Endothelial cell of umbilical vein (primary cell): ENCODE measurements at regions not wholly inside any gene's neighbourhood (a gene's known extent, or its start where the extent isn't known, plus 50 kb on each side); places are given as distances from the start of the nearest gene placed in this dataset.

Source experiments
- EZH2 ChIP-seq: IDR thresholded peaks from 2 replicates; pipeline ENCODE4 v1.6.1; 2012; ENCODE audit warnings: borderline replicate concordance, low read depth, mild to moderate bottlenecking, moderate library complexity, low read length, inconsistent platforms; ENCODE audit not compliant: severe bottlenecking
- FOS ChIP-seq: IDR thresholded peaks from 2 replicates; pipeline ENCODE4 v1.6.1; 2011; ENCODE audit warnings: mild to moderate bottlenecking, low read length, moderate library complexity, borderline replicate concordance; ENCODE audit not compliant: insufficient read depth
- GATA2 ChIP-seq: IDR thresholded peaks from 2 replicates; pipeline ENCODE4 v1.7.0; 2011; ENCODE audit warnings: low read depth, mild to moderate bottlenecking, moderate library complexity, mixed read lengths, low read length; ENCODE audit not compliant: insufficient read length, insufficient read depth
- MYC ChIP-seq: IDR thresholded peaks from one replicate; pipeline ENCODE4 v1.6.1; 2011; ENCODE audit warnings: mild to moderate bottlenecking, low read depth, low read length
- POLR2A ChIP-seq: IDR thresholded peaks from 2 replicates; pipeline ENCODE4 v1.6.1; 2012; ENCODE audit warnings: low read depth, mild to moderate bottlenecking, control low read depth, low read length
- POLR2AphosphoS5 ChIP-seq: IDR thresholded peaks from 2 replicates; pipeline ENCODE4 v1.6.1; 2012; ENCODE audit warnings: low read depth, mild to moderate bottlenecking, control low read depth, low read length, moderate library complexity; ENCODE audit not compliant: insufficient read depth
- TF ChIP-seq, protein P1 (sequence below): IDR thresholded peaks from 2 replicates; pipeline ENCODE4 v1.6.1; 2011; ENCODE audit not compliant: insufficient read depth, insufficient read length
- TF ChIP-seq, protein P2 (sequence below), 2 donors: IDR thresholded peaks; 1 replicate in 1 of 2; 2 replicates in 1 of 2; pipeline ENCODE4 v1.5.1; 2011; ENCODE audit warnings: low read length in 2 of 2, mild to moderate bottlenecking in 2 of 2, moderate library complexity in 2 of 2, control low read depth in 1 of 2, inconsistent platforms in 1 of 2, low read depth in 1 of 2; ENCODE audit not compliant: insufficient read depth in 1 of 2; ENCODE audit errors: extremely low read depth in 1 of 2

DNA sequence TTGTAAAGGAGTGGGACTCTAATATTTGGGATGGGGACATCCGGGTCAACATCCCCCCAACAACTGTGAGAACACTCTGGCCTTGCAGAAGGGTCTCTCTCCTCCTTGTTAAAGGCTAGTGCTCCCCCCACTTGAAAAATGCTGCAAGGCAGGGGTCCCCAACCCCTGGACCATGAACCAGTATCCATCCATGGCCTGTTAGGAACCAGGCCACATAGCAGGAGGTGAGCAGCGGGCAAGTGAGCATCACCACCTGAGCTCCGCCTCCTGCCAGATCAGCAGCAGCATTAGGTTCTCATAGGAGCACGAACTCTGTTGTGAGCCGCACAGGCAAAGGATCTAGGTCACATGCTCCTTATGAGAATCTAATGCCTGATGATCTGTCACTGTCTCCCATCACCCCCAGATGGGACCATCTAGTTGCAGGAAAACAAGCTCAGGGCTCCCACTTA, 243.9 kb upstream of the ID2 start:
- TF ChIP-seq, protein P1, sequence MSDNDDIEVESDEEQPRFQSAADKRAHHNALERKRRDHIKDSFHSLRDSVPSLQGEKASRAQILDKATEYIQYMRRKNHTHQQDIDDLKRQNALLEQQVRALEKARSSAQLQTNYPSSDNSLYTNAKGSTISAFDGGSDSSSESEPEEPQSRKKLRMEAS = no peak
- TF ChIP-seq, protein P2, sequence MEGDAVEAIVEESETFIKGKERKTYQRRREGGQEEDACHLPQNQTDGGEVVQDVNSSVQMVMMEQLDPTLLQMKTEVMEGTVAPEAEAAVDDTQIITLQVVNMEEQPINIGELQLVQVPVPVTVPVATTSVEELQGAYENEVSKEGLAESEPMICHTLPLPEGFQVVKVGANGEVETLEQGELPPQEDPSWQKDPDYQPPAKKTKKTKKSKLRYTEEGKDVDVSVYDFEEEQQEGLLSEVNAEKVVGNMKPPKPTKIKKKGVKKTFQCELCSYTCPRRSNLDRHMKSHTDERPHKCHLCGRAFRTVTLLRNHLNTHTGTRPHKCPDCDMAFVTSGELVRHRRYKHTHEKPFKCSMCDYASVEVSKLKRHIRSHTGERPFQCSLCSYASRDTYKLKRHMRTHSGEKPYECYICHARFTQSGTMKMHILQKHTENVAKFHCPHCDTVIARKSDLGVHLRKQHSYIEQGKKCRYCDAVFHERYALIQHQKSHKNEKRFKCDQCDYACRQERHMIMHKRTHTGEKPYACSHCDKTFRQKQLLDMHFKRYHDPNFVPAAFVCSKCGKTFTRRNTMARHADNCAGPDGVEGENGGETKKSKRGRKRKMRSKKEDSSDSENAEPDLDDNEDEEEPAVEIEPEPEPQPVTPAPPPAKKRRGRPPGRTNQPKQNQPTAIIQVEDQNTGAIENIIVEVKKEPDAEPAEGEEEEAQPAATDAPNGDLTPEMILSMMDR (IDR thresholded peaks at IDR 0.05; ENCODE audit: extremely low read depth in 1 of 2, insufficient read depth in 1 of 2, low read depth in 1 of 2, low read length in 2 of 2) = no peak
- TF ChIP-seq POLR2A (no peak), FOS (no peak), EZH2 (no peak), POLR2AphosphoS5 (no peak), GATA2 (no peak), MYC (no peak)
